Fibroblast of lung (primary cell): ENCODE measurements at regions not wholly inside any gene's neighbourhood (a gene's known extent, or its start where the extent isn't known, plus 50 kb on each side); places are given as distances from the start of the nearest gene placed in this dataset.

Experiments used
- DNase-seq, 2 donors: peaks; one replicate each; pipeline versions ENCODE4 v3.0.0 to v3.0.0-alpha.2; 2010; ENCODE audit warnings: low read depth in 2 of 2
- H2AFZ ChIP-seq: 2 replicates; pipeline ENCODE4 v1.5.1; 2012; ENCODE audit warnings: low read length, control low read depth, inconsistent platforms
- H3K27ac ChIP-seq: 2 replicates; pipeline ENCODE4 v1.5.1; 2011; ENCODE audit warnings: low read length, control low read depth; ENCODE audit not compliant: insufficient read depth
- H3K27me3 ChIP-seq: 2 replicates; pipeline ENCODE4 v1.5.1; 2011; ENCODE audit warnings: mild to moderate bottlenecking, low read length; ENCODE audit not compliant: control insufficient read depth, insufficient read depth
- H3K36me3 ChIP-seq: 2 replicates; pipeline ENCODE4 v1.5.1; 2011; ENCODE audit warnings: low read length; ENCODE audit not compliant: control insufficient read depth, insufficient read depth
- H3K4me1 ChIP-seq: 2 replicates; pipeline ENCODE4 v1.5.1; 2011; ENCODE audit warnings: low read length; ENCODE audit not compliant: control insufficient read depth, insufficient read depth; ENCODE audit errors: extremely low read depth
- H3K4me2 ChIP-seq: 2 replicates; pipeline ENCODE4 v1.5.1; 2011; ENCODE audit warnings: low read length, control low read depth; ENCODE audit not compliant: insufficient read depth; ENCODE audit errors: extremely low read depth
- H3K4me3 ChIP-seq, 4 experiments: fragments of 200-600 bp in 1 of 4; sonication (generic) in 1 of 4; replicated peaks in 1 of 4; 2 replicates each; pipeline ENCODE4 v1.5.1; 2011 to 2016; ENCODE audit warnings: low read length in 4 of 4, low read depth in 3 of 4, mild to moderate bottlenecking in 3 of 4, control low read depth in 2 of 4, inconsistent platforms in 1 of 4, mixed read lengths in 1 of 4; ENCODE audit not compliant: insufficient read depth in 1 of 4; ENCODE audit errors: control extremely low read depth in 1 of 4
- H3K79me2 ChIP-seq: 2 replicates; pipeline ENCODE4 v1.5.1; 2012; ENCODE audit warnings: mild to moderate bottlenecking, low read length, inconsistent platforms; ENCODE audit not compliant: control insufficient read depth, insufficient read depth
- H3K9ac ChIP-seq: 2 replicates; pipeline ENCODE4 v1.5.1; 2011; ENCODE audit warnings: mild to moderate bottlenecking, low read length, control low read depth; ENCODE audit not compliant: insufficient read depth
- H3K9me3 ChIP-seq: 2 replicates; pipeline ENCODE4 v1.5.1; 2012; ENCODE audit warnings: low read depth, low read length; ENCODE audit not compliant: control insufficient read depth, insufficient read depth
- H4K20me1 ChIP-seq: 2 replicates; pipeline ENCODE4 v1.5.1; 2011; ENCODE audit warnings: low read length; ENCODE audit not compliant: control insufficient read depth, insufficient read depth; ENCODE audit errors: extremely low read depth
- CTCF ChIP-seq, 2 donors: IDR thresholded peaks in 1 of 2; conservative IDR thresholded peaks in 1 of 2; 1 replicate in 1 of 2; 2 replicates in 1 of 2; pipeline ENCODE4 v1.5.1; 2011 to 2012; ENCODE audit warnings: low read length in 2 of 2, control low read depth in 1 of 2, inconsistent platforms in 1 of 2, low read depth in 1 of 2, mild to moderate bottlenecking in 1 of 2
- EZH2 ChIP-seq: IDR thresholded peaks from 2 replicates; pipeline ENCODE4 v1.5.1; 2012; ENCODE audit warnings: low read length, control low read depth, mild to moderate bottlenecking; ENCODE audit errors: missing control alignments

GRCh38 chr12:77619425-77619824 lies 211.3 kb upstream of the NAV3 start:
- H2AFZ ChIP-seq, result no peak overlapping the region
- H3K4me3 ChIP-seq, result no peak overlapping the region
- no peaks in the 10 kb centered on the region for H4K20me1 ChIP-seq
- TF ChIP-seq CTCF (conservative IDR thresholded peaks at IDR 0.05 in 1 of 2, IDR thresholded peaks at IDR 0.05 in 1 of 2; ENCODE audit: low read depth in 1 of 2, low read length in 2 of 2) (no peak), EZH2 (no peak)
- H3K27ac ChIP-seq, result no peak overlapping the region
- peak in 1 of 2 donors; percentile 17 for DNase-seq
- H3K4me2 ChIP-seq, result no peak overlapping the region
- H3K9me3 ChIP-seq, result no peaks in the 10 kb centered on the region
- H3K79me2 ChIP-seq, result no peaks in the 10 kb centered on the region
- H3K36me3 ChIP-seq, result no peaks in the 10 kb centered on the region
- no peak overlapping the region for H3K9ac ChIP-seq
- no peaks in the 10 kb centered on the region for H3K27me3 ChIP-seq
- H3K4me1 ChIP-seq, result no peaks in the 10 kb centered on the region

GRCh38 chr12:77617818-77618217 lies 212.9 kb upstream of the NAV3 start:
- H2AFZ ChIP-seq, result no peak overlapping the region
- DNase-seq, result no peak
- H3K9me3 ChIP-seq, result no peaks in the 10 kb centered on the region
- H4K20me1 ChIP-seq, result no peaks in the 10 kb centered on the region
- no peaks in the 10 kb centered on the region for H3K36me3 ChIP-seq
- no peak overlapping the region for H3K4me2 ChIP-seq
- H3K4me1 ChIP-seq, result no peaks in the 10 kb centered on the region
- no peaks in the 10 kb centered on the region for H3K79me2 ChIP-seq
- no peak overlapping the region for H3K9ac ChIP-seq
- H3K4me3 ChIP-seq, result no peak overlapping the region
- no peaks in the 10 kb centered on the region for H3K27me3 ChIP-seq
- H3K27ac ChIP-seq, result no peak overlapping the region
- TF ChIP-seq CTCF (conservative IDR thresholded peaks at IDR 0.05 in 1 of 2, IDR thresholded peaks at IDR 0.05 in 1 of 2; ENCODE audit: low read depth in 1 of 2, low read length in 2 of 2) (no peak), EZH2 (no peak)

GRCh38 chr12:77615332-77615731 lies 215.4 kb upstream of the NAV3 start:
- TF ChIP-seq CTCF (conservative IDR thresholded peaks at IDR 0.05 in 1 of 2, IDR thresholded peaks at IDR 0.05 in 1 of 2; ENCODE audit: low read depth in 1 of 2, low read length in 2 of 2) (peak in 1 of 2 donors; percentile 38), EZH2 (no peak)
- Histone ChIP-seq H3K9ac (no peak overlapping the region), H2AFZ (no peak overlapping the region), H3K4me1 (no peaks in the 10 kb centered on the region), H3K9me3 (no peaks in the 10 kb centered on the region), H4K20me1 (no peaks in the 10 kb centered on the region), H3K4me2 (no peak overlapping the region), H3K27me3 (no peaks in the 10 kb centered on the region), H3K27ac (no peak overlapping the region), H3K79me2 (no peaks in the 10 kb centered on the region), H3K36me3 (no peaks in the 10 kb centered on the region), H3K4me3 (no peak overlapping the region)
- DNase-seq, result no peak
